C1 segment of cervical spinal cord (tissue), 14 donors: ENCODE measurements at regions not wholly inside any gene's neighbourhood (a gene's known extent, or its start where the extent isn't known, plus 50 kb on each side); places are given as distances from the start of the nearest gene placed in this dataset.
A peak's percentile ranks its signal among the peaks of the same experiment; 100 is the strongest.
"Not testable (repeated sequence)": the region's sequence is repeated elsewhere in the genome, so short reads cannot be mapped to it uniquely, and the experiment has no call there.

Experiments used
- DNase-seq, 14 donors: peaks; one replicate each; lab custom pipeline; 2025; lab: John Stamatoyannopoulos, UW

DNA sequence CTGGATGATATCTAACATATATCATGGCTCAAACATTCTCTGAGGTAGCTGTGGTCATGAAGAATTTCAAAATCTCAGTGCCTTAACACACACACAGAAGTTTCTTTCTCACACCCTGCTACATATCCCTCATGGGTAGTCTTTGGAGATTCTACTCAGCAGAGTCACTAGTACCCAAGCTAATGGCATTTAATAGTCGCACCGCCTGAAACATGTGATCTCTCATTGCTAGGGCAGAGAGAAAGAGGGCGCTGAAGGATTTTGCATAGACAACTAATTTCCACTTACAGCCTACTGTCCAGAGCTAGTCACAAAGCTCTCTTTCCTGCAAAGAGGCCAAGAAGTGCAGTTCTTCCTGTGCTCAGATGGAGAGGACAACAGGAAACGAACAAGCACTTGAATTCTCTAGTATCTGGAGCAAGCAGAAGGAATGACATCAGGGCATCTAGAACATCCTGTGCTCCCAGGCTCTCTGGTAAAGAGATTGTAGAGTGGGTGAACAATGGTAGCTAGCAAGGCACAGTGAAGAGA lies 183.4 kb upstream of the PTBP2 start:
- peak in 8 of 14 donors; percentile 7 to 55 (median 16) for DNase-seq

DNA sequence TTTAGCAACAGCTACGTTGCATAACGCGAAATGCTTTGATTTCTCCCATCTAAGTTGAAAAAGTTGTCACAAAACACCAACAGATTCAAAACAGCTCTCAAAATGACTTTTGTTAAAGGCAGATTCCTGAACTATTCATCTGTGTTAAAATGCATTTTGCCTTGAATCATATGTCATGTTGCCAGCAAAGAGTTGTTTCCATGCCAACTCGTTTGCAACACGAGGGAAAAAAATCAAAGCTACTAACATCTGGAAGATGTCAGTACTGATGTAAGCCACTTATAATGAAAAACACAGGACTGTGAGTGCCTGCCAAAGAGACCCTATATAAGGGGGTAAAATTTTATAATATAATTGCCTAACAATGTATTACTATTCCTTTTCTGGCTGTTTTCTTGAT lies 182.7 kb upstream of the PTBP2 start:
- no peak for DNase-seq

DNA sequence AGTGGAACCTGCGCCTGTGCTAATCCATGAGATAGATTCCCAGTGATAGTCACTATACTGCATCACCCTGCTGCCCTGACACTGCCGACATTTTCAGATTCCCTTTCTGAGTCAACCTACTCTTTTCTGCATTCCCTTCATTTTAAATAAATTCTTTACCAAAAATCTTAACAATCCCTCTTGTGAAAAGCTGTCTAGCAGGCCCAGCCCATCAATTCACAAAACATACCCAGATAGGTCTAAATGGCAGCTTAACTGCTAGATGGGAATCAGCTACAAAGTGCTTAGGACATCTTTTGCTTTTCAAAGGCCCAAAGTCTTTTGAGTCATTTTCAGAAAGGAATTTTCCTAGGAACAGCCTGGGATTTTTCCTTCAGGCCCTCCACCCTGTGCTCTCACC lies 180.1 kb upstream of the PTBP2 start:
- no peak for DNase-seq

DNA sequence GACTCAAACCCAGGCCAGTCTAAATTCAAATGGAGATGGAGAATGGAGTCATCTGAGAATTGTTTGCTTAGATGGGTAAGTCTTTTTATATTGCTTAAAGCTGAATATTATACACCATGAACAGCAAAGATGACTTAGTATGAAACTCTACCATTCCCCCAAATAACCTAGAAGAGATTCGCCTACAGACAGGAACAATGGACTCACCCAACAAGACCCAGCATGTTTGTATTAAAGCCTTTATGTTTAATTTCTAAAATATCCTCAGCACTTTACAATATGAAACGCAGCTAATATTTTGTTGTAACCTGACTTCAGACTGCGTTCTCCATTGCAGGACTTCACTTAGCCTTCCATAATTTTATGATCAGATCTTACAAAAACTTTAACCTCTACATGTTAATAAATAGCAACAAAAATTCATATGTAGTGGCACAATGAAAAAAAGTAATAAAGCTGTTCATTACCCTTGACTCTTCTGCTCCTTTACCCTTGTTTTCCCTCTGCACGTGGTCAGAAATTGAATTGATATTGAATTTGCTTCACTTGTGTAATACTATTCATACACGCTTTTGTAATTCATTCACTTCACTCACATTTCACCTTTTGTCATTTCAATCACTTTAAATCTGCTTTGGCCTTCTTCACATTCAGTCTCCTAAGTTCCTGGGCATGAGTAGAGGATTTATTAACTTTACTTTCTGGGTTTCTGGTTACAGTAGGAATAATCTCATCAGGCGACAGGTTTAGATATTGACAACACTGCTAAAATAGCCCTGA lies 177.3 kb upstream of the PTBP2 start:
- no peak for DNase-seq

DNA sequence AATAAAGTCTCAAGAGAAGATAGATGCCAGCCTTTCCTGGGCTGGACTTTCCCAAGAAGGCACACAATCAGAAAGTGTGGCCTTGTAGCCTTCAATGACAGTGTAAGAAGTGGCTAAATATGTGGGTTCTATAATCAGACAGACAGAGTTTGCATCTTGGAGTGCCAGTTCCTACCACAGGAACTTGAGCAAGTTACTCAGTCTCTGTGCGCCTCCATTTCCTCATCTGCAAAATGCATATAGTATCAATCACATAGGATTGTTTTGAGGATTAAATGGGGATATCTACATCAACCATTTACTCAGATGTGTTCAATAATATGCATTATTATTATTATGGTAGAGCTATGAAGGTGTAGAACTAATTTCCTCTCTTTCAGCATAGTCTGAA lies 176.8 kb upstream of the PTBP2 start:
- DNase-seq: no peak

DNA sequence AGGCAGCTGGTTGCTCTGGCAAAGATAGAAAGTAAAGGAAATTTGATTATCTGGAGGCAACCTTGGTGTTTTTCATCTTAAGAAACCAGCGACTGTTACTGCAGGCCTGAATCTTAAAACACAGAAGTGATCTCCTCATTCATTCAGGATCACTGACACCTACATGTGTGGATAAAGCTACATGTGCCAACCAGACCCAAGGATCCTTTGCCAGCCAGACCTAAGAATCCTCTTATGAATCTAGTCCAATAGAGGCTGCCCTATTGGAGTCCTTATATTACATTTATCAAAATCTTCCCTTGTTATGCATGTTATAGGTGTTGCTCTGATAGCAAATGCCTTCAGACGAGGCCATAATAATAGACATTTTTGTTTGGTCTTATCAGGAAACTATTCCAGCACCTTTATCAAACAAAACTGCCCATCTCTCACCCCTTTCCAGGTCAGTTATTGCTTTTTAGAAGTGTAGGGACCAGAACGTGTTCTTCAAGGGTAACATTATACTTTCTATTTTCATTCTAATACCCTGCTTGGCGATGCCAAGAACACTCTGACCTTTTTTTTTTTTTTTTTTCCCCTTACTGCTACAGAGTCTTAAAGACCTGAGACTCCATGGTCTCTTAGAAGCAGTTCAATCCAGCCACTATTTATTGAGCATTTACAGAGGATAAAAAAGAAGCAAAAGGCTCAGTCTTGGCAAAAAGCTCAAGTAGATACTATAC lies 175.5 kb upstream of the PTBP2 start:
- no peak for DNase-seq

DNA sequence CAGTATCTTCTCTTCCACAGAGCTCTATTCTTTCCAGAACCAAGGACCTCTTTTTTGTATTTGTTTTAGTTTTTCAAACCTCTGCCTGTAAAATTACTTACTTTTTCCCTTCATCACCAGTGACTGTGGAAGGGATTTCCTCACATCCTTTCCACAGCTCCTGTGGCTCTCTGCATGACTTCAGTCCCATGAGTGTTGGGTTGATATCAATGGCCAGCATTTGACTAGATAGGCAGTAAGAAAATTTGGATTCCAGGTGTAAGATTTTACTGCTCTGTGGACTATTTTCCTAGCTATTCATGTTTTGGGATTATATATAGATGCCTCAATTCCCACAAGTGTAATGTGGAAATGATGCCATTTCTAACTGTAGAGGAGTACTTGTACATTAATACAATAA lies 171.5 kb upstream of the PTBP2 start:
- DNase-seq: no peak

DNA sequence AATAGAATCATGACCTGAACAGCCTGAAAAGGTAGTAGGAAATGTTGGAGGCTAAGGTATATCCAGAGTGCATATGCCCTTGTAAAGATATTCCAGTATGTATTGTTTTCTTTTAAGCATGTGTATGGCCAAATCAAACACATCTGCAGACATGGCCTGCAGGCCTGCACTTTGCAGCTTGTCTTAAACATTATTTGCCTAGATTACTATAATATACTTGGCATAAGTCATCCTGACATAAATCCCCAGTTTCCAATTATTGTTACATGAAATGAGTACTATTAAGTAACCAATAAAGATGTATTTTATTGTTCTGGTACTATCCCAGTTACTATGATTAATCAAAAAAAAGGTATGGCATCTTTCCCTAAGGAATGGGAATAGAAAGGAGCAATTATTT lies 169.1 kb upstream of the PTBP2 start:
- DNase-seq: no peak

DNA sequence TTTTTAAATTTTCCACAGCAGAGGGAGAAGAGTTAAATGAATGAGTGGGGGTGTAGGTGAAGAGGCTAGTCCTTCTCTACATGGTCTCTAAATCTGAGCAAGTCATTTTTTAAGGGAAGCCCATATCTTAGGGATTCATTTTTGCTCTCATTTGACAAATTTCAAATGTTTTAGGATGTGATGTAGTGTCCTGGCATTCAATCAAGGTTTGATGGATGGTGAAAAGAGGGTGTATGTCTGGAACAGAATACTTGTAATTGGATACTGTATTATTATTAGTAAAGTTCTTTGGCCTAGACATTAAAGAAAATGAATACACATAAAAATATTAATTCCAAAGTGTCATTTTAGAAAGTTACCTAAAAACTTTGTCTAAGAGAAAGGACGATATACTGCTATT lies 167.8 kb upstream of the PTBP2 start:
- no peak for DNase-seq

DNA sequence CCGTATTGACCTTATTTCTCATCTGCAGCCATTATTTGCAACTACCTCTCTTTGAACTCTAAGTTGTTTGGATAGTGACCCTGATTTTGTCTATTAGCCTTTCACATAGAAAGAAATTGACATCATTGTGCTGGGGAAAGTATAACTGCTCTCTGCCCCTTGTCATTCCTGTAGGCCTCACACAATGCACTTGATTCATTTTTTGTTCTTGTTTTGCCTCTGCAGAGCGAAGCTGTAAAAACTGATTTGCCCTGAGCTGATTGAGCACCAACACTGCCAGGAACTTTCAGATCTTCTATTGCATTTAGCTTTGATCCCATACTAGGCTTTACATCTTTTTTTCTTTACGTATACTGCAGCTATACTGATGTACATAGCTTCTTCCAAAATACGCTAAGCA lies 167.2 kb upstream of the PTBP2 start:
- DNase-seq: no peak

DNA sequence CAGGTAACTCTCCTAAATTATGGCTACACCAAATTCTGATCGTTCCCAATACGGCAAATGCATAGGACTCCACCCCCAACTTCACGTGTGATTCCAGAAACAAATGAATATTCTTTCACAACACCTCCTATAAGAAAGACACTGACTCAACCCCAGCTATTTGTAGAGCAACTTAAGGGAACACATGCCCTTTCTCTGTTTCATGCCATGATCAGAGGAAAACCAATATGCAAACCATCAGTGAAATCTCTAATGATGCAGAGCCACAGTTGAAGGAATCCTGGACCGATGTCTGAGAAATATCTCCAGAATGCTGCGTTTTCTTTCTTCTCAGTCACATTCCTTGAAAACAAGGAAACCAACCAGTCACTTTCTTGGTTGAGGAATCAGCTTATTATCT lies 164.2 kb upstream of the PTBP2 start:
- DNase-seq: no peak

DNA sequence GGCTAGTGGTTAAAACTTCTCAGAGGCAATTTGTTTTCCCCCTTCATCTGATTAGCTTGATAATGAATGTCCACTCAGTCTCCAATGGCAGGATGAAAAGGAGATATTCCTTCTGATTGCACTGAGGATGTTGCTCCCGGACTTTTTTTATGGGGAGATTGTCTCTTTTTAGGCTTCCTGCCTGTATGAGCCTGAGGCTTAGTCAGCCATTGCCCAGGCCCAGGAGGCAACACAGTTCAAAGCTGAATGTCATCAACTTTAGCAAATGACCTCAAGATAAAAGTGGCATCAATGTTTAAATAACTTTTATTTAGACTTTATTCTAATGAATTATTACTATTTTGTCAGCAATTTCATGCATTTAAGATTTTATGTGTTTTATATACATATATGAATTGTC lies 162.9 kb upstream of the PTBP2 start:
- no peak for DNase-seq

DNA sequence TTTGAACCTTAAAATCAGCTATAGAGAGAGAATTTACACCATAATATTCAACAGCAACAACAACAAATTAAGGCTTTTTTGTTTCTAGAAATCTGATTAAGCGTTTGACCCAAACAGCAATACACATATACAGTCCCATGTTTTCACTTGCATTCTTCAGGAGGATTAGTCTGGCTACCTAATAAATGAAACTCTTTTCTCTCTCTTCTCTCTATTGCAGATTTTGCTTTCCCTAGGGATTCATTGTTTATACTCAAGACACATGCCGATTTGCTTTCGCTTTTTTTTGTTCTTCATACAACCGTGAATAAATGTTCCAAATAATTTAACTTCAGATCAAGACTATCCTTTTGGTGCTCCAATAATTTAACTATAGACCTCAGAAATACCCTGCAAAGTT lies 162.4 kb upstream of the PTBP2 start:
- DNase-seq: no peak

DNA sequence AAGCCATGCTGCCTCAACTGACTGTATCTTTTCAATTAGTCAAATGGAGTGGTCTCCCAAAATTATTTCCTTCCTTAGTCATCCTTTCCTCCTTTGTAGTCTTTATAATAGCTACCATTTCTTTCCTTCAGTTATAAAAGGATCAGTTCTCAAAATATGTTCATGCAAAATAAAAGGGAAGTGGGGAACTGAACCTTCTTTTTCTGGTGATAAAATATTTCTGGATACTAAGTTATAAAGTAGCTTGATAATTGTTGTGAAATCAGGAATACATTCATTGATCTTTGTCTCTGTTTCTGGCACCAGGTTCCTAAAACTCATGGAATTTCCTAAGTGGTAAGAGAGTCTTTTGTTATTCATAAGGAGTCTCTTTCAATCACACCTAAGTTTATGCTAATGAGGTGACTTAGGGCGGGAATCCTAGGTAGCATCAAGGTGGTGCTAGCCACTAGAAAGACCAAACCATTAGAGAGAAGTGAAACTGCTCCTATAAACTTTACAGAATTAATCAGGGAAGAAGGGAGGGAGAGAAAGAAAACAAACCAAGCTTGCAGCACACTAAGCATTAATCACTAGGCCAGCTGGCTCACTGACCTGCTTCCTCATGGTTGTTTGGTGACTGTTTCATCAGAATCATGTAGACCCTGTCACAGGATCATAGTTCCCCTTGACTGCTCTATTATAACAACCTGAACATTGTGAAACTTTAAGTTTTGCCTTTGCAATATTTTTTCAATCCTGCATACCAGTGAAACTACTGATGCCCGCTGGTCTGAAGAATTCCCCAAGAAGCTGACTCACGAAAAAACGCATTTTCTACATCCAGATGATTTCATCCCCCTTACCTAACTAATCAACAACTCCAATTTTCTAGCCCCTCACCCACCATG lies 161.6 kb upstream of the PTBP2 start:
- peak in 1 of 14 donors; percentile 2 for DNase-seq

DNA sequence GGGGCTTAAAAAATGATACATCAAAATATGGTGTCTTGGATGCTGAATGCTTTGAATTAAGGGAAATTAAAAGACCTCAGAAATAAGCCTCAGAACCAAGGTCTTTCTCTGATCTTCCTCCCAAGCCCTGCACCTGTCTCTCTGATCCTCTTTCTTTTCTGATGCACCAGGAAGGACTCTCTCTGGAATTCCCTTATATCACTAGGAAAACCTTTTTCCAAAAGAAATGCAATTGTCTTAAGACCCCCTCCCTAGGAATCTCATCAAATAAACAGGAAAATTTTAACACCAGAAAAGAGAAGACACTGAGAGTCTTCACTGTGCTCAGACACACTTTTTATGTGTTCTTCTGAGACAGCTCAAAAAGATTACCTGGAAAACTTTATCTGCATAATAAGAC lies 159.5 kb upstream of the PTBP2 start:
- DNase-seq: no peak

DNA sequence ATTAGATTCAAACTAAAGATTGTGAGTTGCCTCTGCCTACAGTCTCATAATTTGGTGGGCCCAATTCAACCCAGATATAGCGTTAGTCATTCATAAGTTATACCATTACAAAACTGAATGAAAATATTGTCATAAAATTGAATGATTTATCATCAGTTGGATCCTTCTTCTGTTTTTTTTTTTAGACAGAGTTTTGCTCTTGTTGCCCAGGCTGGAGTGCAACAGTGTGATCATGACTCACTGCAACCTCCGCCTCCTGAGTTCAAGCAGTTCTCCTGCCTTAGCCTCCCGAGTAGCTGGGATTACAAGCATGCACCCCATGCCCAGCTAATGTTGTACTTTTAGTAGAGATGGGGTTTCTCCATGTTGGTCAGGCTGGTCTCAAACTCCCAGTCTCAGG lies 157.2 kb upstream of the PTBP2 start:
- not testable (repeated sequence) for DNase-seq

DNA sequence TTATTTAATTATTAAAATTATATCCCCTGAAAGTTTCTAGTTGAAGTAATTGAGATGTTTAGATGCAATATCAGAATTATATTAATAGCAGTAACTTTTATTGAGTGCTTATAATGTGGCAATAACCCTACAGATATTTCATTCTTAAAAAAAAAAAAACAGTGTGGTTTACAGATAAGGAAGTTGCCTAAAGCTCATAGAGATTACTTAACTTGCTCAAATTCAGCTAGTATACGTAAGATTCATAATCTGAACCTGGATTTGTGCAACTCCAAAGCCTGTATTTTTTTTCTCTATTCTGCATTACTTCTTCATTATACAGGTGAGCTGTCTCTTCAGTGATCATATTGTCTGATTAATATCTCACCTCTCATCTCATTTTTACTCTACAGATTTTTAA lies 156.0 kb upstream of the PTBP2 start:
- no peak for DNase-seq

DNA sequence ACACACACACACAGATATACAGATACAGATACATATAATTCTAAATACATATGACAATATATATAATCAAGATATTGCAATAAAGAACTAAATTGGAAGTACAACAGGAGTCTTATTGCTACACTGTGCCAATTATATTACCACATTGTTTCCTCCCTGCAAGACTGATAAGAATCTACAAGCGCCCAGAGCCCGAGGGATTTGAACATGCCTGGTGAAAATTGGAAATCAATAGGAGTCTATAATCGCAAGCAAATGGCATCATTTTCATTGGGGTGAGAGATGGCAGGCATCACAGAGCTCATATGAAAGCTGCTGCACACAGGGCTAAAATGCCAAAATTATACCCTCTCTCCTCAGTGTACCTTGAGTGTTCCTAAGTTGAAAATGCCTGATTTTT lies 152.9 kb upstream of the PTBP2 start:
- no peak for DNase-seq

DNA sequence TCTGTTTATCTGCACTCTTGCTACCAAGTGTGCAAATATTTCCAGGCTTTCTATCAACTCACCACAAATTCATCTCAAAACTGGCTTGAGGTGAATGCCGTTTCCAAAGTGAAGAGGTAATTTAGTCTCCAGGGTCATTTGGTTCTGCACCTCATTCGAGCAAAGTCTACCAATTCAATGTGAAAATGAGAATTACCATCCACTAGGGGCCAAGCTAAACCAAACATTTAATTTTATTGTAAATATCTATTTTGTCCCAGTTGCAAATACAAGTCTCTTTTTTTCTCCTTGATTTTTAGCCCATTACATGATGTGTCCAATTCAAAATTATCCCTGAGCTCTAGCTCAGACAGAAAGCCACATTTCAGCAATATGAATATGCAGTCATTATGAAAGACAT lies 152.3 kb upstream of the PTBP2 start:
- DNase-seq: no peak

DNA sequence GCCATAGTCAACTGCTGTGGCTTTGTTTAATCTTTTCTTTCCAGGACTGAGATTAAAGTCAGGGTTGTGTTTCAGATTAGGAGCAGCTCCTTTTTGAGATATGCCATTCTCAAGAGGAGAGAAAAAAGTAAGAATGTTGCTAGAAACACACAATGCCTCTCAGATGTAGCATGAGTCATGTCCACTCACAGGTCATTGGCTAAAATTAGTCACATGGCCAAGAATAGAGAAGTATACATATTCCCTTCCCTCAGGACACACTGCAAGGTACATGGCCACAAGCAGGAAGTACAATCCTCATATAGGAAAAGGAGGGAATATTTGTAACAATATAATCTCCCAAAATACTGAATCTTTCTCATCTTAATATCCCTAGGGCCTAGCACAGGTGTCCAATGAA lies 141.9 kb upstream of the PTBP2 start:
- DNase-seq: no peak

DNA sequence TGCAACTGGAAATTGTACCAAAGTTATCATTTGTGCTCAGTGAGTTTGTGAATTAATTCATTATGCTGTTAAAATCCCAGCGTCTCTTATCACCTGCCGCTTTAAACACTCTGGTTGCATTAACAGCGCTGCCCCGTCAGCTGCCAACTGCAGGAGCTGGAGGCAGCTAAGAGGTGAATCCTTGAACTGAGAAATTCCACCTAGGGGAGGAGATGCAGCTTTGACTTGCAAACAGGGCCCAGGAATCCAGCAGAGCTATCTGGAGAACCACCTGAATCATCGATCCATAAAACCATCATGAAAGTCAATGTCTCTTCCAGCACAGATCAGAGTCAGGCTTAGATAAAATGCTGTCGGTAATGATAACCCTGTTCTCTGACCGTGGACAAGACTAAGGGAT lies 140.7 kb upstream of the PTBP2 start:
- no peak for DNase-seq

DNA sequence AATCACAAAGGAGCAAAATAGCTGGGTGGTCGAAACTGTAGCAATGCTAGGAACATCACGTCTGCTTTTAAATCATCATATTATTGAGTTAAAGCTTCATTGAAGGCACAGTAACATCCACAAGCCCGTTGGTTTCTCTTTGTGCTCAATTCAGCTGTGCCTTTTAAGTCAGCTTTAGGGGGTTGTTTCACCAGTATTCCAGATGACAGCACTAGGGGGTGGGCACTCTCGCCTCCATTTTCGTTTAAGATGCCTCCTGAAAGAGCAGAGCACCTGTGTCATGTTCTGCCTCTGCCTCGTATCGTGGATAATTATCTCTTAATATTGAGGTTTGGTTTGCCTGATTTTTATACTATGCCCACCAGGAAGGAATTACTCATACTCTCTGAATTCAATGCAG lies 139.8 kb upstream of the PTBP2 start:
- no peak for DNase-seq
